ENCODE measurements at regions not wholly inside any gene's neighbourhood (a gene's known extent, or its start where the extent isn't known, plus 50 kb on each side); places are given as distances from the start of the nearest gene placed in this dataset.
A peak's percentile ranks its signal among the peaks of the same experiment; 100 is the strongest.

DNA sequence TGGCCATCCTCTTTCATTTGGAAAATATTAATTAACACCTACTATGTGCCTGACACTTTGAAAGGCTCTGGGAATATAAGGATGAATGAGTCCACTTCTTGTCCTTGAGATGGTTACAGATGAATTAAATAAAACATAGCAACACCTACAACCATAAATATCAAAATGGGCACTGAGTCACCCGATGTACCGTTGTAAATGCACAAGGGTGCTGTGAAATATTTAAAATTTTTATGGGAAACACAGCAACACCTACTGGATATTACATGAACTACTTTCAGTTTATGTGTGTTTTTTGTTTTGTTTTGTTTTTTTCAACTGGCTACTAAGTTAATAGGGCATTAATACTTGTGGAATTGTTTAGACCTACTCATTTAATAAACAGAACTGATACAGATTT lies 239.0 kb upstream of the NAALADL2 start:
- no peak for TF ChIP-seq POLR2AphosphoS5 (IDR thresholded peaks at IDR 0.05)
- TF ChIP-seq EP300 (IDR thresholded peaks at IDR 0.05): no peak
- no peak for TF ChIP-seq POLR2A (IDR thresholded peaks at IDR 0.05)
- TF ChIP-seq, protein P1, sequence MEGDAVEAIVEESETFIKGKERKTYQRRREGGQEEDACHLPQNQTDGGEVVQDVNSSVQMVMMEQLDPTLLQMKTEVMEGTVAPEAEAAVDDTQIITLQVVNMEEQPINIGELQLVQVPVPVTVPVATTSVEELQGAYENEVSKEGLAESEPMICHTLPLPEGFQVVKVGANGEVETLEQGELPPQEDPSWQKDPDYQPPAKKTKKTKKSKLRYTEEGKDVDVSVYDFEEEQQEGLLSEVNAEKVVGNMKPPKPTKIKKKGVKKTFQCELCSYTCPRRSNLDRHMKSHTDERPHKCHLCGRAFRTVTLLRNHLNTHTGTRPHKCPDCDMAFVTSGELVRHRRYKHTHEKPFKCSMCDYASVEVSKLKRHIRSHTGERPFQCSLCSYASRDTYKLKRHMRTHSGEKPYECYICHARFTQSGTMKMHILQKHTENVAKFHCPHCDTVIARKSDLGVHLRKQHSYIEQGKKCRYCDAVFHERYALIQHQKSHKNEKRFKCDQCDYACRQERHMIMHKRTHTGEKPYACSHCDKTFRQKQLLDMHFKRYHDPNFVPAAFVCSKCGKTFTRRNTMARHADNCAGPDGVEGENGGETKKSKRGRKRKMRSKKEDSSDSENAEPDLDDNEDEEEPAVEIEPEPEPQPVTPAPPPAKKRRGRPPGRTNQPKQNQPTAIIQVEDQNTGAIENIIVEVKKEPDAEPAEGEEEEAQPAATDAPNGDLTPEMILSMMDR (IDR thresholded peaks at IDR 0.05): peak in 2 of 4 experiments; percentile 9 to 20
- no peaks in the 10 kb centered on the region for H3K27me3 ChIP-seq
- no peak for ATAC-seq
- H3K4me3 ChIP-seq: no peak overlapping the region
- 45 to 56% methylated on average over 2 of the region's 2 CpGs for WGBS, 2 donors (ENCODE audit: low coverage in 1 of 2)
- H3K27ac ChIP-seq: no peak overlapping the region
- H3K4me1 ChIP-seq: peaks cover 0 to 13% (median 0%) of the 10 kb centered on the region in 3 donors
- no peaks in the 10 kb centered on the region for H3K9me3 ChIP-seq
- no peaks in the 10 kb centered on the region for H3K36me3 ChIP-seq

DNA sequence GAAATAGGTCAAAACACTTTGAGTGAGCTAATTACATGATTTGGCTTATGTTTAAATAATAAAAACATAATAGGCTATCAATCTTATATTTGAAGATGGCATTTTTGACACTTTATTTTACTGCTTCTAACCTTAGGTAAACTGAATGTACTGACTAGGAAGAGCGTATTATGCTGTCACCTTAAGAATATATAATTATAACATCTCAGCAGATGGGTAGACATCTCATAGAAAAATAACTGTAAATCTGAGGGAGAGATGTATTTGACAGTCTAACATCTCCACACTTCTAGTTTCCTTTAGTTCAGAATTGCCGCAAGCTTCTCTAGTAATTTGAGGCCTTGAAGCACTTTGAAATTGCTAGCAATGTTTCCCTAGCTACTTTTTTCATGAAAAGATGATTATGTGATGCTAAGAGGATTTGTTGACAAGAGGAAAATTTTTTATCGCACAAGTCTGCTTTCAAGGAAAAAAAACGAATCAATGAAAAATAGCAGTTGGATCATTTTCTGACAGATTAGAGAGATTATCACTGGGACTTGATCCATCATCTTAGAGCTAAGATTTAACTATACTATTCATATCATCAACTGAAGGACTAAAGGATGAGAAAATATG lies 238.2 kb upstream of the NAALADL2 start:
- peaks cover 0 to 13% (median 0%) of the 10 kb centered on the region in 3 donors for H3K4me1 ChIP-seq
- H3K27me3 ChIP-seq: no peaks in the 10 kb centered on the region
- no peaks in the 10 kb centered on the region for H3K9me3 ChIP-seq
- H3K4me3 ChIP-seq: no peak overlapping the region
- 69 to 74% methylated on average over 3 to 4 of the region's 4 CpGs for WGBS, 2 donors (ENCODE audit: low coverage in 1 of 2)
- TF ChIP-seq POLR2A (IDR thresholded peaks at IDR 0.05) (no peak), POLR2AphosphoS5 (IDR thresholded peaks at IDR 0.05) (no peak), EP300 (IDR thresholded peaks at IDR 0.05) (no peak)
- TF ChIP-seq, protein P1 (IDR thresholded peaks at IDR 0.05): no peak
- ATAC-seq: no peak
- no peak overlapping the region for H3K27ac ChIP-seq
- no peaks in the 10 kb centered on the region for H3K36me3 ChIP-seq

DNA sequence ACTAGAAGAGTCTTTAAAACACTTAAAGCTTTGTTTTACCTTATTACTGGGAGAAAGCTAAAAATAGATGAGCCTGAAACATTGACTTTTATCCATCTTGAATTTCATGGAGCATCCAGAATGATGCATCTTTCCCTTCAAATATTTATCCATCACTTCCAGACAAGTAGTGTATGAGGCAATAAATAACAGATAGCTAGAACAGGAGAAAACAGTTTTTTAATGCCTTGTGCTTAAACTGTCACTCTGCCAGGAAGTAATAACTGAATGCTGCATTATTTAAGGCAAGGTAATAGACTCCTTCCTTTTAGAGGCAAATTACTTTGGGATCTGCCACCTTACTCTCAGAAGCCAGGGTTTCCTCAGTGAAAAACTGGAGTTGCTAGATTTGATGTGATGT lies 225.8 kb upstream of the NAALADL2 start:
- Histone ChIP-seq H3K9me3 (no peaks in the 10 kb centered on the region), H3K36me3 (no peaks in the 10 kb centered on the region), H3K4me1 (no peaks in the 10 kb centered on the region), H3K27me3 (no peaks in the 10 kb centered on the region), H3K27ac (no peak overlapping the region), H3K4me3 (no peak overlapping the region)
- TF ChIP-seq, protein P1 (IDR thresholded peaks at IDR 0.05): no peak
- no peak for TF ChIP-seq POLR2AphosphoS5 (IDR thresholded peaks at IDR 0.05)
- TF ChIP-seq EP300 (IDR thresholded peaks at IDR 0.05): no peak
- no peak for TF ChIP-seq POLR2A (IDR thresholded peaks at IDR 0.05)
- ATAC-seq: no peak

DNA sequence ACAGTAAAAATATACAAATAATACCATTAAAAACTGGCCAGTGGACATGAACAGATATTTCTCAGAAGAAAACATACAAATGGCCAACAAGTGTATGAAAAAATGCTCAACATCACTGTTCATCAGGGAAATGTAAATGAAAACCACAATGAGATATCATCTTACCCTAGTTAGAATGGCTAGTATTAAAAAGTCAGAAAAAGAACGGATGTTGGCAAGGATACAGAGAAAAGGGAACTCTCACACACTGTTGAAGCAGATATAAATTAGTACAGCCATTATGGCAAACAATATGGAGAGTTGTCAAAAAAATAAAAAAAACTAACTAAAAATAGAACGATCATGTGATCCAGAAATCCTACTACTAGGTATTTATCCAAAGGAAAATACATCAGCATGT lies 222.7 kb upstream of the NAALADL2 start:
- TF ChIP-seq POLR2A (IDR thresholded peaks at IDR 0.05): no peak
- no peak for TF ChIP-seq EP300 (IDR thresholded peaks at IDR 0.05)
- TF ChIP-seq, protein P1 (IDR thresholded peaks at IDR 0.05): no peak
- no peak for TF ChIP-seq POLR2AphosphoS5 (IDR thresholded peaks at IDR 0.05)
- H3K9me3 ChIP-seq: no peaks in the 10 kb centered on the region
- H3K4me1 ChIP-seq: no peaks in the 10 kb centered on the region
- H3K27me3 ChIP-seq: no peaks in the 10 kb centered on the region
- H3K27ac ChIP-seq: no peak overlapping the region
- H3K4me3 ChIP-seq: no peak overlapping the region
- no peaks in the 10 kb centered on the region for H3K36me3 ChIP-seq
- no peak for ATAC-seq
- 69 to 86% methylated on average over 2 of the region's 2 CpGs for WGBS, 2 donors (ENCODE audit: low coverage in 1 of 2)

DNA sequence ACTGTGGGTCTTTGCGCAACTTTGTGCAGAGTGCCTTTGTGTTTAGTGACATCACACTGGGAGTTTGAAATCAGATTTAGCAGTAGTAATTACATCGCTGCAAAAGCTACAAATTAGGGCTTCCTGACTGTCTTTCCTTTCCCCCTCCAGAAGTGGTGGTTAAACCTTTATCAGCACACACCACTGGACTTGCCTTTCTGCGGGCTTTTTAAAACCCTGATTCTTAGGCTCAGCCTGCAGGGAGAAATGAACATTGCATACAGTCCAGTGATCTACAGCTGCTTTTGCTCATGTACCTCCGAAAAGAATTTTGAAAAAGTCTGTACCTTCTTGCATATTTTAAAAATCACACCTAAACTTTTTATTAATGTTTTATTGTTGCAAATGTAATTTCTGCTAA lies 219.7 kb upstream of the NAALADL2 start:
- H3K4me1 ChIP-seq: no peaks in the 10 kb centered on the region
- no peaks in the 10 kb centered on the region for H3K27me3 ChIP-seq
- H3K27ac ChIP-seq: no peak overlapping the region
- TF ChIP-seq, protein P1 (IDR thresholded peaks at IDR 0.05): no peak
- TF ChIP-seq POLR2A (IDR thresholded peaks at IDR 0.05) (no peak), EP300 (IDR thresholded peaks at IDR 0.05) (no peak), POLR2AphosphoS5 (IDR thresholded peaks at IDR 0.05) (no peak)
- ATAC-seq: no peak
- WGBS, 2 donors (ENCODE audit: low coverage in 1 of 2): 88 to 90% methylated on average over 4 of the region's 4 CpGs
- no peaks in the 10 kb centered on the region for H3K36me3 ChIP-seq
- H3K4me3 ChIP-seq: no peak overlapping the region
- H3K9me3 ChIP-seq: no peaks in the 10 kb centered on the region

All from gastroesophageal sphincter (tissue), 4 donors.